GM18867 (cell line): ENCODE measurements at regions not wholly inside any gene's neighbourhood (a gene's known extent, or its start where the extent isn't known, plus 50 kb on each side); places are given as distances from the start of the nearest gene placed in this dataset.
"Not testable (repeated sequence)": the region's sequence is repeated elsewhere in the genome, so short reads cannot be mapped to it uniquely, and the experiment has no call there.

Experiments
- ATAC-seq: cut with Tn5 transposase; IDR thresholded peaks from one replicate; pipeline ENCODE4 v1.9.1; 2021; ENCODE audit warnings: mild to moderate bottlenecking, moderate library complexity; ENCODE audit not compliant: unreplicated experiment

DNA sequence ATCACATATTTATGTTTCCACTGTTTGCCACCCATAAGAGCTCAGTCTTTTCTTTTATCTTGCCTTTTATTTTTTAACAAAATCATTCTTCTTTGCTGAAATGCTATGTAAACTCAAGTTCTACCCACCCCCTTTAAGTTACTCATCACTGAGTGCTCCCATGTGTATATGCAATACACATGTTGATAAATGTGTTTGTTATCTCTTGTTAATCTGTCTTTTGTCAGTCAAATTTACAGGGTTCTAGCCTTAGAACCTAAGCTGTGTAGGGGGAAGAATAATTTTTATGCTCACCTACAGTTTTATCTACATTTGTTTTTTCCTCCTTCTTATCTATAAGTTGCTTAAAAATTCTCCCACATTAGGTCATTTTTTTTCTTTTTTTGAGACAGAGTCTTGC, 1195.9 kb downstream of the ROBO2 start:
- no peak for ATAC-seq

DNA sequence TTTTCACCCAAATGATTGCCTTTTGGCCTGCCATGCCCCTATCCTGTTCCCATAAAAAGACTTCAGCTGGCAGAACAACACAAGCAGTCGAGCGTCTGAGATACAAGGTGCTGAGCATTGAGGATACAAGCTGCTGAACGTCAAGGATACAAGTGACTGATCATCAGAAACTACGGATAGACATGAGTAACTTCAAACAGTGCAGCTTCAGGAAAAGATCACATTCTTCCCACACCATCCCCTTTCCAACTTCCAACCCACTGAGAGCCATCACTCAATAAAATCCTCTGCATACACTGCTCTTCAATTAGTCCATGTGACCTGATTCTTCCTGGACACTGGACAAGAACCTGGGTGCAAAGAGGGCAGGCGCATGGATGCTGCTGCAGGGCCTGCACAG, 1198.9 kb downstream of the ROBO2 start:
- ATAC-seq: no peak

DNA sequence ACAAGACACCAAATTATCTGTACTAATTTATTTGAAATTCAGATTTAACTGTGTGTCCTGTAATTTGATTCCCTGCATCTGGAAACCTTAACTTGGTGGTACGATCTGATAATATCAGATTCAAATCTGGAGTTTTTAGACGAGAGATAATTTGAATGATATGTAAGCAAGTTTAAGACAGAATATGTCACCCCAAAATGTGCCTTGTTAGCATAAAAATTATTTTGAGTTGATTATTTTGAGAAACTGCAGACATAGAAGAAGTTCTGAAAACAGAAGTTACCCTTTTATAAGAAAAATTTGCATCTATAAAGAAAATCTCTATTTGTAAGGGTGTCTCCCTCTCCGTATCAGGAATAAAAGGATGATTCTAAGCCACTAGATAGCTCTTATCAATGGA, 1202.8 kb downstream of the ROBO2 start:
- no peak for ATAC-seq

DNA sequence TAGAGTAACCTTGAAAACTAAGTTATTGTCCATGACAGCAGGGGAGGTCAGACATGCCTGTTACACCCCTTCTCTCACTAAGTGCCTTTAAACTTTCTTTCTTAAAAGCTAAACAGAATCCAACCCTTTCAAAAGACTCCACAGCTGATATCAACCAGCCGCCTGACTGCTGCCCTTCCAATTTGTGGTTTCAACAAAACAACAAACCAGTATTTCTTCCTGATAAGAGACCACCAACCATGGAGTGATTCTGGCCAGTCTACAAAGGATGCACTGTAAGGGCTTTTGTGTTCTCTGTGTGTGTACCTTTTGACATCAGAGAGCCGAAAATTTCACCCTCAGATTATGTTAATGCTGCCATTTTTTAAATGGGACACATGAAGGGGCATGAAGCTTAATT, 1204.2 kb downstream of the ROBO2 start:
- ATAC-seq: no peak

DNA sequence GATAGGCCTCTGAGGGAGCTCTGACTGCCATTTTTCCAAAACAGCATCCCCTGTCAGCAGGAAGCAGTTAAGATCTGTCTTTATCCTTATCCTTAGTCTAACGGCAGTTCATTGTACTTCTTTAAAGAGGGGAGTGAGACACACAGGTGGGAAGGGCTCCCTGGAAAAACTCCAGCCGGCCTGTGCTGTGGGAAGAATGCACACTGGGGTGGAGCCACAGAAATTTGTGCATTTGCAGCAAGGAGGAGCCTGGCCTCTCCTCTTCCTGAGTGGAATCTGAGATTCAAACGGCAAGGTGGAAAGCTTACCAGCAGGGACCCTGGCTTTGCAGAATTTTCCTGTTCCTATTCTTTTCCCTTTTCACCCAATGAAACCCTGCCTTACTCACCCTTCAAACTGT, 1209.4 kb downstream of the ROBO2 start:
- no peak for ATAC-seq

DNA sequence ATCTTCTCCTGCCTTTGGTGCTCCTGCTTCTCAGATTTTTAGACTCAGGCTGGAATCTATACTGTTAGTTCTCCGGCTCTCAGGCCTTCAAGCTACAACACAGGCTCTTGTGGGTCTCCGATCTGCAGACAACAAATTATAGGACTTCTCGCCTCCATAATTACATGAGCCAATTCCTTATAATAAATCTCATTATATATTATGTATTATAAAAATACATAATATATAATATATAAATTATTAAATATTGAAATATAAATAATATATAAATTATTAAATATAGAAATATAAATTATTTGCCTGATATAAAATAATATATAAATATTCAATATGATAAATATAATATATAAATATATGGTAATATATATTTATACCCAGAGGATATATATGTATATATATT, 1214.0 kb downstream of the ROBO2 start:
- ATAC-seq: no peak

DNA sequence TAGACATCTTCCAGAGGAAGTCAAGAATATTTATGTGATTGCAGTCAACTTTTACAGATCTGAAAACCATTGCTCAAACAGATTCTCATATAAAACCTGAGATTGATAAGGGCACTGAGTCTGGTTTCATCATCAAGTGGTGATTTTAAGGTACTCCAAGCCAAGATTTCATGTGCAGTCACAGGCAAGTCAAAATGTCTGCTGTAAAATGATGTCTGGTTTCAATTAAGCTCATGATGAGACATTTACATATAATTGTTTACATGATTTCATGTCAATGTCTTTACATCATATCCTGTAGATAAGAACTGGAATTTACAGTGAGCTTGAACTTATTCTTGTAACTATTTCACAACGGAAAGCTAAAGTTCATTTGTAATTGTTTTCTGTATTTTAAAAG, 1215.5 kb downstream of the ROBO2 start:
- no peak for ATAC-seq

DNA sequence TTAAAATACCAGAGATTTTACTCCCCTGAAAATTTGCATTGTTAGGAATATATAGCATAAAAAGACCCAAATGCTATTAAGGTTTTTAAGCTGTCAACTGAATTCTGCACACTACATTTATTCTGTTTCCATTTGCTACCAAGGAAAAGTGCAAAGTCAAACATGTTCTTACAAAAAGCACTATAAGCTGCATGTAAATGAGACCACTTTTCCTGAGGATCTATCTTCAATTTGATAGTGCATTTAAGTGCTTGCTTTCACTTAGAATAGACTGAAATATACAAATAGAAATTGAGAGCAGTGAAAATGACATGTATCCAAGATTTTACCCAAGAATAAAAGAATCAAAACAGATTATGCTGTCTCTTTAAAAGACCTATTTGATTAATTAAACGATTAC, 1216.2 kb downstream of the ROBO2 start:
- no peak for ATAC-seq

DNA sequence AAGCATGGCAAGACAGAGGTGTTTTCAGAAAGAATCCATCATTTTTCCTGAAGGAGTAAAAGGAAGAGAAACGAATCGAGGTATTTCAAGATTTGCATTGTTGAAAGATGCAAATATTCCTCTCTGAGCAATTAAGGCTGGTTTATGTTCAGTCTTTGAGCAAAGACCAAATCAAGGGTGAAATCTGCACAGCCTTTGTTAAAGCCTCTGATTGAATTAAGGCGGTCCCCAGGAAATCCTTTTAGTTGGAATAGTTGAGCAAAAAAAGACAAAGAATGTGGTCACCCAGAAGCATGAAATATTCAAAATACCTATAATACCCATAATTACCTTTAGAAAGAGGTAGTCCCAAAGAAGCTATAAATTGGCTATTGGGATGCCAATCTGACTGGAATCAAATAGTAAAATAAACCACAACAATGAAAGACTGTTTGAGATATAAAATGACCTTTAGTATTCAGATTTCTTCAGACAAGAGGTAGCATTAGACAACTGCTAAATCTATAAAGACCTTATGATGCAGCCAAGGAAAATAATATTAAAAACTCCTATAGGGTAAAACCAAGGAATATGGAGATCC, 1218.1 kb downstream of the ROBO2 start:
- no peak for ATAC-seq

DNA sequence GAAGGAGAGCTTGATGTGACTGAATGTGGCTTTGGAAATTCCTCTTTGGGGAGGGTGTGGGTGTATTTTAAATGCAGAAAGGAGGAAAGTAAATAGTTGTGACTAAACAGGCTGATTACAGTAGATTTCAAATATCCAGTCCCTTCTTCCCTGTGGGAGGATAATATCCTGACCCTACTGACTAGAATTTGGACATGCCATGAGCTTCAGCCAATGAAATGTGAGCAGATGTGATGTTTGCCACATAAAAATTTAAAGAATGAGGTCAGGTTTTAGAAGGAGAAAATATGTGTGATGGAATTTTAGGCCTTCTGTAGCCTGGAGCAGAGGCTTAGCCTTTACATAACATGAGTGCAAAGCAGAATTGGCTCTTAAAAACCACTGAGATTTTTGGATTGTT, 1218.9 kb downstream of the ROBO2 start:
- ATAC-seq: no peak

DNA sequence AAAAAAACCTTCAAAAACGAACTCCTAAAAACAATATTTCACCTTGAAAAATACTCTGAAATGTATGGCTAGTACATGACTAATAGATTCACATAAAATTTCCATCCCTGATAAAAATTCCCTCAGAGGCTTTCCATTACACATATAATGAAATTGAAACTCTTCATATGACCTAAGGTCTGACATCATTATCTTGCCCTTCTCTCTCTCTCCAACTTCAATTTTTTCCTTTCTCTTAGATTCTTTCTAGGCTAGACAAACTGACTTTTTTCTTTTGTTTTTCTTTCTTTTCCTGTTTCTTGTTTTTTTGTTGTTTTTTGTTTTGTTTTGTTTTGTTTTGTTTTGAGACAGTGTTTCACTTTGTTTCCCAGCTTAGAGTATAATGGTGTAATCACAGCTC, 1220.5 kb downstream of the ROBO2 start:
- no peak for ATAC-seq

DNA sequence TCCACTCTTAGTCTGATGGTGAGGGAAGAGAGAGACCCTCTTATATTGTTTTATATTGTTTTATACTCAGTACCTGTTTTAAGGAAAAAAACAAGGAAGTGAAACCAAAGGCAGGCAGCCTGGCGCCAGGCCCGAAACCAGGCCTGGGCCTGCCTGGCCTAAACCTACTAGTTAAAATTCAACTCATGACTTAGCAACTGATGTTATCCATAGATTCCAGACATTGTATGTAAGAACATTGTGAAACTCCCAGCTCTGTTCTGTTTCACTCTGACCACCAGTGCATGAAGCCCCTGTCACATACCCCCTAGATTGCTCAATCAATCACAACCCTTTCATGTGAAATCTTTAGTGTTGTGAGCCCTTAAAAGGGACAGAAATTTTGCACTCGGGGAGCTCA, 1226.7 kb downstream of the ROBO2 start:
- not testable (repeated sequence) for ATAC-seq

DNA sequence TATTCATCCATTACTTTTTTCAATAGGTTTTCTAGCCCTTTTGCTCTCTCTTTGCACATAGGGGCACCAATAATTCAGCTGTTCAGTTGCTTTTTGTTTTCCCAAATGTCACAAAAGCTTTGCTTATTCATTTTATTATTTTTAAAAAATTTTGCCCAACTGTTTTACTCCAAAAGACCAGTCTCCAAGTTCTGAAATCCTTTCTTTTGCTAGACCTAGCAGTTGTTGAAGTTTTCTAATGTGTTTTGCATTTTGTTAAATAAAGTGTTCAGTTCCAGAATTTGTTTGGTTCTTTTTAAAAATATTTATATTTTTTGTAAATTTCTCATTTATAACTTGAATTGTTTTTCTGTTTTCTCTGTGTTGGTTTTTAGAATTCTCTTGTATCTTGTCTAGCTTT, 1227.3 kb downstream of the ROBO2 start:
- no peak for ATAC-seq

DNA sequence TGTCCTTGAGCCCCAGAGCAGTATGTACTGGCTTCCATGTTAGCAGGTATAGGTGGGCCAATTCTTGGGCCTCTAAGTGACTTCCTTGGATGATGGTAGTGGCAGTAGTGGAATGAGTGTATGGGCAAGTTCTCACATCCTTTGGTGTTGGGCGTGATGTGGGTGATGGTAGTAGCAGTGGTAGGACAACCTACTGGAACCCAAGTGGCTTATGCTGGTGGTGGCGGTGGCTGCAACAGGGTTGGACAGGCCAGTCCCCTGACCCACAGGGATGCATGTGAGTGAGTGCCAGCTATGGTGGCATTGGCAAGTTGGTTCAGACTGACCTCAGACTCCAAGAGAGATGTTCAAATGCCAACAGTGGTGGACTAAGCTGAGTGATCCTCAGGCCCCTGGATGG, 1228.2 kb downstream of the ROBO2 start:
- no peak for ATAC-seq

DNA sequence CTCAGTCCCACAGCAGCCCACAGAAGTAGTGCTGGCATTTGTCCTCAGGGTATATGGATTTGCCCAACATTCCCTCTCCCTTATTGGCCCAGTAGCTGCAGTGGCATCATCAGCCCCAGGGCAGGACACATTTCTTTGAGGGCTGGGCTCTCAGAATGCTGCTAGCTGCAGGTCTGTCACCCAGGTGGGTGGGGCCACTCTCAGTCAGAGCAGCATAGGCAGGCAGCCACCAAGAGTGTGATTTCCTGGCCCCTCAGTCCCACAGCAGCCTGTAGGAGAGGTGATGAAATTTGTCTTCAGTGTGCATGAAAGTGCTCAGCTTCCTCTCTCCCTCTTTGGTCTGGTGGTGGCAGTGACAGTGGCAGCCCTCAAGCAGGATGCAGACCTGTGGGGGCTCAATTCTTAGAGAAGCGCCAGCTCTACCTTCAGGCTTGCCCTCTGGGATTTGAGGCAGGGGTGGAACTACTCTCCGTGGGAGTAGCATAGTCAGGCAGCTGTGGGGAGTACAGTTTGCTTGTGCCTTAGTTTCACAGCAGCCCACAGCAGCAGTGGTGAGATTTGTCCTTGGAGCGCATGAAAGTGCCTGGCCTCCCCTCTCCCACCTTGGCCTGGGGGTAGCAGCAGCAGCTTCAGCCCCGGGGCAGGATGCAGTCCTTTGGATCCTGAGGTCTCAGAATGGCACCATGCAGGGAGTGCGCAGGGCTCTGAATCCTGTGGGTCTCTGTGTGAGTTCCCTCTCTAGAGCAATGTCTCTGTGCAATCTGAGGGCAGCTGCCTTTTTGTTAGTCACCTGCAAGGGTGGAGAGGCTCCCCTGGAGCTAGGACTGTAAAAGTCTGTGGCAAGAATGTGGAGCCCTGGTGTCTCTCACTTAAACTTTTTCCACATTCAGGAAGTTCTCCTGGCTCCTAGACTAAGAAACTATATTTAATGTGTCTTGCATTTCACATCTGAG, 1229.1 kb downstream of the ROBO2 start:
- no peak for ATAC-seq

DNA sequence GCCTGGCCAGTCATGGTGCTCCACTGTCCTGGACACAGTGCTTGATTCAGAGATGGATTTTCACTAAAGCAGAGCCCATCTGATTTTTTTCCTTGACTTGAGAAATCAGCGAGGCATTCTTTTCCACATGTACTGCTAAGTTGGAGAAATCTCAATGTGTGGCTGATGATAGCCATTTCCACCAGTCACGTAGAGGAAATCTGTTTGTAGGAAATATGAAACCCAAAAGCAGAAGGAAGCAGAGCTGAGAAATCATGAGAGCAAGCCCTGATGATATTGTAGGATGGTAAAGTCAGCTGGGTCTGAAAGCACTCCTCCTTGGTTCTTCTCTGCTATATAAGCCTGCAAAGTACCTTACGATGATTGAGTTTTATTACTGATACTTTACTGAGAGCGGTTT, 1233.4 kb downstream of the ROBO2 start:
- no peak for ATAC-seq

DNA sequence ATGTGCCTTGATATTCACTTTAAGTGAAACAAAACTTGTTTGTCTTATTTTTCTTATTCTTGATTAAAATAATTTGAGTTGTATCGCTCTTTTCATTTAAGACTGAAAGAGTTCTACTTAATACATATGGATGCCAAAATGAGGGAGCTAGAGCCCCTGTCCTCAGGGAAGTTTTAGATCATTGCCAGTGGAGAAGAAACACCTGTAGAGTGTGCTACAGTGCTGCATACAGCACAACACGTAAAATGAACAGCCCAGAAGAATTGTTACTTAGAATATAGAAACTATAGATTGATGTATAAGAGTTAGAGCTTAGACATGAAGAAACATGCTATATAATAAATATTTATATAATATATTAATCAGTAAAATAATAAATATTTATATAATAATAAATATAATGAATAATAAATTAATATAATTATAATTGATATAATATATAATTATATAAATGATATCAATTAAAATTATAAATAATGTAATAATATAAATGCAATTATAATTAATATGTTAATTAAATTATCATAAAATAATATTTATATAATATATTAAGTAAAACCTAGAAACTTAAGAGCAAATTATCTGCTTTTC, 1234.7 kb downstream of the ROBO2 start:
- ATAC-seq: no peak

DNA sequence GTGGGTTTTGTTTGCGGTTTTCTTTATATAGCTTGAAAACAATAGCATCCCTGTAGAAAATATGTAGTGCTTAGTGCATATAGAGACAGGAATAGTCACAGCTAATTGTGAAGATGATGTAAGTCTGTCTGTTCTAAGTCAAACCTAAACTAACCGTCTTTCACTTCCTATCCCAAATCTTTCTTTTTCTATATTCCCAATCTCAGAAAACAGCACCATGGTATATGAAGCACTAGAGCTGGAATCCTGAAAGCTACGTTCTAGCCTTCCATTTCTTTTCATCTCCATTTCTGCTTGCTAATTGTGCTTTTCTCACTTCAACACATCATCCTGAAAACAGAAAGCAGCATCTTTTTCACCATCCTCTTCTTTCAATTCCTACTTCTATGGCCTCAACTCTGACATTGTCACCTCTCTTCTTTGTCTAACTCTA, 1235.5 kb downstream of the ROBO2 start:
- no peak for ATAC-seq

DNA sequence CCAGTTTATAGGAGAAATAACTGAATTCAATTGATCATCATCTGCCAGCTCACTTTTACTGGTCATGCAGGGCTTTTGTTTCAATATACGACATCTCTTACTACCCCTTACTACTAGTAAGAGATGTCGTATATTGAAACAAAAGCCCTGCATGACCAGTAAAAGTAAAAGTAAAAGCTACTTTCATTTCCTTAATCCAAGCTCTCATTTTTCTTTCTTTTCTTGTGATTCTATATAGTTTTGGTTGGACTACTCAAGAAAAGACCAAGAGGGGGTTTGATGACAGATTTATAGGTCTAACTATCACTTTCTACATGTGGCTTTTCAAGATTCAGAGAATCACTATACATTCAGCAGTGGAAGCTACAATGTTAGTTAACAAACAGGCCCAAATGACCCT, 1237.3 kb downstream of the ROBO2 start:
- no peak for ATAC-seq

DNA sequence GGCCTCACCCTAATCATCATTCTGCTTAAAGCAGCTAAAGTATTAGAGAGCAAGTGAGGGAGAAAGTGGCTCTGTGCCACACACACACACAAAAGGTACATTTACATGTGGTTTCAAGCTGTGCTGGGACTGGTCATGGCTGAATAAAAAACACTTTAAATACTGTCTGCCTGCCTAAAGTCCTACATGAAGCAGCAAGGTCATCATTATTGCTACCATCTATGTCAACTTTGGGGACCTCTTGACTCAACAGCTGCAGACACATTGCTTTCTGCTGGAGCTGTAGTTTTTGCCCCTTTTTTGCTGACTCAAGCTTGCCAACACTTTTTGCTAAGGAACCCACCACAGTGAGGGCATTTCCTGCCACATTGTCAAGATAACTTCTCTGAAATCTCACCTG, 1237.9 kb downstream of the ROBO2 start:
- no peak for ATAC-seq

DNA sequence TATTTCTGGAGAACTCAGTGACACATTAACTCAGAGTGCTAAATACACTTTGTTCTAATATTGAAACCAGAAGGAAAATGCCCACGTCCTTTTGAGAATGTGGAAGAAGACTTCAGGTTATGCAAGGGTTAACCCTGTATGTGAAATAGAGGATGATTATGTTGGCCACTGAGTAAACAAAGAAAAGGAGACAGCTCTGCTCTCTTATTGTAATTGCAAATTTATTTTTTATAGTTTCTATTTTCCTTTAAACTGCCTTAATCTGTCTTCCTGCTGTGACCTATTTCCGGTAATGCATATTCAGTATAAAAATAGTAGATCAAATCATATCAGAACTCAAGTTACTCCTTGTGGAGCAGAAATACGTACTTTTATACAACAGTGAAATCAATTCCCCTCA, 1239.2 kb downstream of the ROBO2 start:
- no peak for ATAC-seq

DNA sequence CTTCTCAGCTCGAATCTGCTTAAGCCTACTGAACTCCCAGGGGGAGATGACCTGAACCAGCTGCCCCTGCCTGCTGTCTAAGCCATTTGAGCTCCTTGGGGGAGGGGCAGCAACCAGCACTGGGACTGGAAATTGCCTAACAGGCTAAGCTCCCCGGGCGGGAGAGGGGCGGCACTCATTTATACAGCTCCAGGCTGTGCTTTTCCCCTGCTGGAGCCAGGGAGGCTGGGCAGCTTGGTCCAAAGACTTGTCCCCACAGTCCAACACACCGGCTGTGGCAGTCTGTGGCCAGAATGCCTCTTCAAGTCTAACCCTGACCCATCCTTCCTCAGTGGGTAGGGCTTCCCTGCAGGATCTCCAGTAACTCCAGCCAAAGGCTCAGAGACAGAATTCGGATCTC, 1241.5 kb downstream of the ROBO2 start:
- ATAC-seq: no peak
